CD4-positive, alpha-beta T cell treated with Interleukin-17A for 4 hours (primary cell): ENCODE measurements at regions not wholly inside any gene's neighbourhood (a gene's known extent, or its start where the extent isn't known, plus 50 kb on each side); places are given as distances from the start of the nearest gene placed in this dataset.
"Not testable (repeated sequence)": the region's sequence is repeated elsewhere in the genome, so short reads cannot be mapped to it uniquely, and the experiment has no call there.

ENCODE experiments used
- DNase-seq: peaks from one replicate; pipeline ENCODE4 v3.0.0-alpha.2; 2020; ENCODE audit warnings: mixed read lengths

- no peak for DNase-seq
Measured at GRCh38 chr1:9466780-9467758, 72.2 kb upstream of the SLC25A33 start.

- not testable (repeated sequence) for DNase-seq
Measured at GRCh38 chr1:9469882-9470281, 69.4 kb upstream of the SLC25A33 start.

GRCh38 chr1:9471679-9472078 is 67.6 kb upstream of the SLC25A33 start:
- no peak for DNase-seq

- no peak for DNase-seq
Measured at GRCh38 chr1:9472386-9473031, 66.8 kb upstream of the SLC25A33 start.

- no peak for DNase-seq
Measured at GRCh38 chr1:9473032-9473807, 66.0 kb upstream of the SLC25A33 start.

GRCh38 chr1:9475061-9475627 is 64.1 kb upstream of the SLC25A33 start:
- no peak for DNase-seq

GRCh38 chr1:9476790-9477463 is 62.3 kb upstream of the SLC25A33 start:
- no peak for DNase-seq

GRCh38 chr1:9477535-9477934 is 61.7 kb upstream of the SLC25A33 start:
- no peak for DNase-seq

- no peak for DNase-seq
Measured at GRCh38 chr1:9478021-9478420, 61.2 kb upstream of the SLC25A33 start.

- DNase-seq: no peak
Measured at GRCh38 chr1:9481048-9481447, 58.2 kb upstream of the SLC25A33 start.

- no peak for DNase-seq
Measured at GRCh38 chr1:9482403-9482802, 56.9 kb upstream of the SLC25A33 start.

GRCh38 chr1:9482816-9483572 is 56.3 kb upstream of the SLC25A33 start:
- DNase-seq: no peak

- DNase-seq: no peak
Measured at GRCh38 chr1:9486466-9487140, 52.7 kb upstream of the SLC25A33 start.
